HepG2 (cell line): ENCODE measurements at regions not wholly inside any gene's neighbourhood (a gene's known extent, or its start where the extent isn't known, plus 50 kb on each side); places are given as distances from the start of the nearest gene placed in this dataset.

ENCODE experiments used
- ATF4 ChIP-seq, 2 experiments: fragments of 450-650 bp in 1 of 2; sonication (generic) in 1 of 2; formaldehyde crosslinking; IDR thresholded peaks; 2 replicates each; pipeline versions ENCODE4 v1.5.0 to v1.8.0; 2020 to 2022; ENCODE audit warnings: mild to moderate bottlenecking in 1 of 2, missing genetic modification reagents in 1 of 2
- CTCF ChIP-seq: sonication (generic); formaldehyde crosslinking; IDR thresholded peaks from 2 replicates; pipeline ENCODE4 v1.5.0; 2020; ENCODE audit warnings: mild to moderate bottlenecking, missing genetic modification reagents, moderate library complexity
- FOXJ3 ChIP-seq: sonication (generic); formaldehyde crosslinking; IDR thresholded peaks from 2 replicates; pipeline ENCODE4 v1.4.0; 2020; ENCODE audit warnings: missing genetic modification reagents, mild to moderate bottlenecking, borderline replicate concordance
- MAF1 ChIP-seq: sonication (generic); formaldehyde crosslinking; IDR thresholded peaks from 2 replicates; pipeline ENCODE4 v1.5.0; 2020; ENCODE audit warnings: missing genetic modification reagents, borderline replicate concordance
- POLR2AphosphoS5 ChIP-seq: IDR thresholded peaks from 2 replicates; pipeline ENCODE4 v1.6.1; 2012; ENCODE audit warnings: low read depth, low read length
- PRDM10 ChIP-seq: sonication (generic); formaldehyde crosslinking; IDR thresholded peaks from 2 replicates; pipeline ENCODE4 v1.4.0; 2020; ENCODE audit warnings: low read depth, missing genetic modification reagents
- PRDM15 ChIP-seq: sonication (generic); formaldehyde crosslinking; IDR thresholded peaks from 2 replicates; pipeline ENCODE4 v1.4.0; 2020; ENCODE audit warnings: missing genetic modification reagents
- RCOR2 ChIP-seq: IDR thresholded peaks from 2 replicates; pipeline ENCODE4 v1.6.1; 2016; ENCODE audit warnings: missing biosample characterization, missing genetic modification reagents
- SKI ChIP-seq: fragments of 450-650 bp; IDR thresholded peaks from one replicate; pipeline ENCODE4 v1.6.1; 2018; ENCODE audit warnings: mild to moderate bottlenecking; ENCODE audit not compliant: partially characterized antibody
- ZNF264 ChIP-seq: sonication (generic); formaldehyde crosslinking; IDR thresholded peaks from 2 replicates; pipeline ENCODE4 v1.4.0; 2020; ENCODE audit warnings: missing genetic modification reagents
- ZNF749 ChIP-seq: sonication (generic); formaldehyde crosslinking; IDR thresholded peaks from 2 replicates; pipeline ENCODE4 v1.8.0; 2022; ENCODE audit warnings: mild to moderate bottlenecking, missing genetic modification reagents, moderate library complexity, borderline replicate concordance
- ZNF75D ChIP-seq: sonication (generic); formaldehyde crosslinking; IDR thresholded peaks from 2 replicates; pipeline ENCODE4 v1.8.1; 2023; ENCODE audit warnings: missing genetic modification reagents, mild to moderate bottlenecking, borderline replicate concordance
- ZNF891 ChIP-seq: sonication (generic); formaldehyde crosslinking; IDR thresholded peaks from 2 replicates; pipeline ENCODE4 v1.5.0; 2020; ENCODE audit warnings: mild to moderate bottlenecking, missing genetic modification reagents
- ZUFSP ChIP-seq: sonication (generic); formaldehyde crosslinking; IDR thresholded peaks from 2 replicates; pipeline ENCODE4 v1.9.0; 2021; ENCODE audit warnings: missing genetic modification reagents, mild to moderate bottlenecking, borderline replicate concordance

- no peak for TF ChIP-seq FOXJ3 (CRISPR knock-in tag)
- no peak for TF ChIP-seq CTCF (CRISPR knock-in tag)
- TF ChIP-seq POLR2AphosphoS5, result no peak
- no peak for TF ChIP-seq ZUFSP
- no peak for TF ChIP-seq PRDM10 (CRISPR knock-in tag)
- no peak for TF ChIP-seq PRDM15 (CRISPR knock-in tag)
- no peak for TF ChIP-seq ZNF749
- TF ChIP-seq RCOR2 (CRISPR knock-in tag), result no peak
- TF ChIP-seq MAF1 (CRISPR knock-in tag), result no peak
- TF ChIP-seq ZNF75D (CRISPR knock-in tag), result no peak
- no peak for TF ChIP-seq ZNF264 (CRISPR knock-in tag)
- no peak for TF ChIP-seq SKI
- no peak for TF ChIP-seq ZNF891 (CRISPR knock-in tag)
- no peak for TF ChIP-seq ATF4 (CRISPR knock-in tag; IDR thresholded peaks at IDR 0.05)
These were observed 175.6 kb upstream of the PFKP start for GRCh38 chr10:2891770-2892124.
